ENCODE measurements at regions not wholly inside any gene's neighbourhood (a gene's known extent, or its start where the extent isn't known, plus 50 kb on each side); places are given as distances from the start of the nearest gene placed in this dataset.

DNA sequence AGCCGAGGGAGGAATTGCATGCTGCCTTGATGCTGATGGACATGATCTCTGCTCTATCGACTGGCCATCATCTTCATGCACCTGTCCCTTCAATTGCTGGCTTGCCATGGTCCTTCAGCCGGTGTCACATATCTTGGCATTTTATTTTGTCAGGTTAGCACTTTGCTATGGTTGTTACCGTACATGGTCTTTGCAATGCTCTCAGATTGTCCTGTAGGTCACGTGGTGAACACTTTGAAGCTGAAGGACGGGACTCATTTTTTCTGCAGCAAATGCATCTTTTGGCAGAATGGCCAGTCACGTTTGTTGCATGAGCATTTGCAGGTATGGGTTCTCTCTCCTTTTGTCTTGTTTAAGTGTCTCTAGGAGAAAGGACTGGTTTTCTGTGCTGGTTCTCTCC is 326.8 kb upstream of the SHH start:
- no peak for DNase-seq

GRCh38 chr7:156131881-156132280 is 319.6 kb upstream of the SHH start:
- no peak for DNase-seq

GRCh38 chr7:156129522-156129921 is 317.3 kb upstream of the SHH start:
- DNase-seq = no peak

DNA sequence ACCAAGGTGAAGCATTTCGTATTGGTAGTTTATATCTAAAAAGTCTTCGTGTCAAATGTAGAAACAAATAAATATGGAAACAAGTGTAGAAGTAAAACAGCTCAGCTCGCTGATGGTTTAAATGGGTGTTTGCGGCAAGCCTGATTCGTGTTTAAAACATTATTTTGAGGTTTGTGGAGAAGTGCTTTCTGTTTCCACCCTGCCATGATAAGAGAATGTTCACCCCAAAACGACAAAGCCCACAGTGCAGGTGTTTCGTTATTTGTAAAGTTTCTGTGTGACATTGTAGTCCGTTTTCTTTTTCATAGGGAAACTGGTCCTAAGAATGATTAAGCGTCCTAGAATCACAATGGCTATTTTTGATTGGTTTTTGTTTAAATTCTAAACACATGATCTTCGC is 316.2 kb upstream of the SHH start:
- DNase-seq = no peak

DNA sequence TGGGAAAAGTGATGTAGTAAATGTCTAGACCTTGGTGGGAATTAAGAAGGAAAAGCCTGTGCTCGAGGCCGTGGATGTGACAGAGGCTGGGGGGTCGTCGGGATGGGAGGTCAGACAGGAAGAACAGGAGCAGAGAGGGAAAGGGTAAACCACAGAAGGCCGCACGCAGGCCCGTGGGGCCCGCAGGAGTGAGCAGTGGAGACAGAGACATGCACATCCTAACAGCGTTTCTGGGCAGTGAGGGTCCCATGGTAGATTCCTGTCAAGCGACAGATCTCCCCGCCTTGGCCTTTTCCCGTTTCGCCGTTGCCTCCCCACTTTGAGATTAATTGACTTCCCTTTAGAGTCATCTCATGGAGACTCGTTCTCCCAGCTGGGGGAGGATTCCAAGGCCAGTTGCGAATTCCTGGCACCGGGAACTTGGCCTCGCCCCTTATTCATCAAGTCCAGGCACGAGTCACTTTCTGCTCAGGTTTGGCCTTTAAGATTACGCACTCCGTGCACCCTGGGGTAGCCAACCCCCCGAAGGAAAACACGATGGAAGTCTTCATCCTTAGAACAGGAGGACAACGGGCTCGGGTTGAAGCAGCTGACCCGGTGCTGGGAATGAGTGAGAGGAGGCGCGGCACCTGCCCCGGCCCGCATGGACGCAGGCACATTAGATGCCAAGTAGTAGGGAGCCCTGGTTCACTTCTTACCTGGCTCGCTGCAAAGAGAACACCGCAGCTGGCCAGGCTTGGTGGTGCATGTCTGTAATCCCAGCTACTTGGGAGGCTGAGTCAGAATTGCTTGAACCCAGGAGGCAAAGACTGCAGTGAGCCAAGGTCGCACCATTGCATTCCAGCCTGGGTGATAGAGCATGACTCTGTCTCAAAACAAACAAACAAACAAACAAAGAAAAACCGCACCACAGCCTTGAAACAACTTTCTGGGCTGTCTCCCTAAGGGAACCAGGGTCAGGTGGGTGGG is 315.2 kb upstream of the SHH start:
- DNase-seq = no peak

DNA sequence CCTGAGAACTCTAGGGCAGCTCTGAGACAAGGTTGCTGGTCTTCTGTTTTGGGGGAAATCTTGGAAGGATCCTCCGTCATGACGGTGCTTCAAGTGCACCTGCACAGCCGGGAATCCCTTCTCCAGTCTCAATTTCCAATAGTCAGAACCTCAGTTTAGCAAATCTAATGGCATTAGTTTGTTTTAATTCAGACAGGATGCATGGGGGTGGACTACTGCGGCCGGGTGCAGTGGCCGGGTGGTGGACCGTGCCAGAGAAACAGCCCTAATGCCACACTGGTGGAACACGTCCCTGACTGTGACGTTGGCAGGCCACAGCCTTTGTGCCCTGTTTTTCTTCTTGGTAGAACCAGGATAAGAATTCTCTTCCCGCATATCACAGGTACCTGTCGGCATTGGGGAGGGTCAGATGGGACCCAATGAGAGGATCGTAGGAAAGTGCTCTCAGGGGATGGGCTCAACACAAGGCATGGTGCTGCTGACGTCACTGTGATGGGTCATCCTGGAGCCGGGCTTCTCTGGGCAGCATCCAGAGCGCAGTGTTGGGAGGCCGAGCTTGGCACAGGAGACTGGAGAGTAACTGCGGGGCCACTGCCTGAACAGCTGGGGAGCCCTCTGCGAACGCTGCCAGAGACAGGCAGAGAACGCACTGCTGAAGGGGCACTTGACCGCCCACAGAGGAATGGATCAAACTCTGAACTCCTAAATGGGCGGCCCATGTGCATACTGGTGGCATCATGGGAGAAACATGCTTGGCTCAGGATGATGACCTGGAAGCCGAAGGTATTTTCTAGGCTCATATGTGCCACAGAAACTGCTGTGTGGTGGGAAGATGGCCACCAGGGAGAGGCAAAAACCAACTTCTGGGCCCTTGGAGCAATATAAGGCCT is 313.8 kb upstream of the SHH start:
- DNase-seq = no peak

DNA sequence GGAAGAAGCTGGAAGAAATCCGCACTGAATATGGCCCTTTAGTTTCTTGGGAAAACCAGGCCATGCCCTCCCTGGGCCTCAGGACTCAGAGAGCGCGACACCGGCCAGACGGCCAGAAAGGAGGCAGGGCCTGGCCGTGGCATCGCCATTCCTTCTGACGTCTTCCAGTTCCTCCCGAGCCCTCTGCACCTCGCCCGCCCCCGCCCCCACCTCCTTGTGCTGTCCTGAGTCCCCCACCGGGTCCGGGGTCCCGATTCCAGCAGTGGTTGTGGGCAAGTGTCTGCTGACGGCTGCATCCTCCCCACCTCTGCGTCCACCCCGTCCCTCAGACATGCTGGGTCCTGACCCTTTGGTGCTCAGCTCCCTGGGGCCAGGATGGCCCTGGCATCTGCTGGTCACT is 312.1 kb upstream of the SHH start:
- DNase-seq = no peak

- DNase-seq = no peak
Measured at GRCh38 chr7:156123362-156123761, 311.1 kb upstream of the SHH start.

DNA sequence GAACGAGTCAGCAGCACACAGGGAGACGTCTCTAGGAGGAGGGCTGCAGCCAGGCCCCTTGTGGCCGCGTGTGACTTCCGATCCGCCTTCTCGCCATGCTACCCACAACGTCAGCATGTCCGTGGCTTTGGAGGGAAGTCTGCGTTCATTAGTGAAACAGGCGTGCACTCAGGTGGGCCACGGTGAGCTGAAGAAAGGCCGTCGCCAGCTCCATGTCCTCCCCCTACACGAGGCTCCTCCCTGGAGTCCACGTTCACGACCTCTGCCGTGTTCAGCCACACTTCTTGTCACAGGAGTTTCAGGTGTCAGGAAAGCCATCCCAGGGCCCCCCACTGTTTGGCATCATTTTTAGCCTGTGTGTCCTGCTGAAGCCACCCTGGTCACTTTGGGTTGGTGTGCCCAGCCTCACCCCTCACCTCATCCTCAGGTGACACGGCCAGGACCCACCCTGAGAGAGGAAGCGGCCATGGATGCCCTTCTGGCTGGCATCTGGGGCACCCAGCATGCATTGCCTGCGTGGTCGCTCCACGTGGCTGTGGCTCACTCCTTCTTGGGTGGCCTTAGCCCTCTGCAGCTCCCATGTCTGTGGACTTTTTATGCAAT is 310.6 kb upstream of the SHH start:
- no peak for DNase-seq

- DNase-seq = no peak
Measured at GRCh38 chr7:156121956-156122355, 309.7 kb upstream of the SHH start.

GRCh38 chr7:156121434-156121833 is 309.2 kb upstream of the SHH start:
- no peak for DNase-seq

DNA sequence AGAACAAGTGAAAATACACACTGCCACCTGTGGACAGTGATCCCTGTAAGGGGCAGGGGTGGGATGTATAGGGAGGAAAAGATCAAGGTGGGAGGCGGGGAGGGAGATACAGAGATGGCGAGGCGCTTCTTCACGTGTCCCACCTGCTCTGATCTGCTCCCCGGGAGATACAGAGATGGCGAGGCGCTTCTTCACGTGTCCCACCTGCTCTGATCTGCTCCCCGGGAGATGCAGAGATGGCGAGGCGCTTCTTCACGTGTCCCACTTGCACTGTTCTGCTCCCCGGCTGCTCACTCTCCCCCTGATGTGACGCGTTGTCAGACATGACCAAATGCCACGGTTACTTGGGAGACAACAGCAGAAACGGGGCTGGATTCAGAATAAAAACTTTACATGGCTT is 308.3 kb upstream of the SHH start:
- DNase-seq = no peak

DNA sequence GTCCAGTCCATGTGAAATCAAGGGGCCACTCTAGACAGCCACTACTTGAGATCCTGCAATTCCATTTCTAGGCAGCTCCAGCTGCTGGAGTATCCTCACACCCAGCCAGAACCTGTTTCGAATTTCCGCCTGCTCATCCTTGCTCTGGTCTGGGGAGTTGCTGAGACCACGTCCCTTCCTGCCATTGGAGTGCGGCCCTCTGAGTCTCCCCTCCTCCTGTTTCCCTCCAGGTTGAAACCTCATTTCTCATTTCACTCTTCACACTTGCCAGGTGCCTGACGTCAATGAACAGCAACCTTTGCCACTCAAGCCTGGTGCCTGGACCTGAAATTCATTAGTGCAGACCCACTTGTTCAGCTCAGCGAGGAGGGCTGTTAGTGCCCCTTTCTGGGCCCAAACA is 307.5 kb upstream of the SHH start:
- no peak for DNase-seq

GRCh38 chr7:156118248-156118645 is 306.0 kb upstream of the SHH start:
- no peak for DNase-seq

DNA sequence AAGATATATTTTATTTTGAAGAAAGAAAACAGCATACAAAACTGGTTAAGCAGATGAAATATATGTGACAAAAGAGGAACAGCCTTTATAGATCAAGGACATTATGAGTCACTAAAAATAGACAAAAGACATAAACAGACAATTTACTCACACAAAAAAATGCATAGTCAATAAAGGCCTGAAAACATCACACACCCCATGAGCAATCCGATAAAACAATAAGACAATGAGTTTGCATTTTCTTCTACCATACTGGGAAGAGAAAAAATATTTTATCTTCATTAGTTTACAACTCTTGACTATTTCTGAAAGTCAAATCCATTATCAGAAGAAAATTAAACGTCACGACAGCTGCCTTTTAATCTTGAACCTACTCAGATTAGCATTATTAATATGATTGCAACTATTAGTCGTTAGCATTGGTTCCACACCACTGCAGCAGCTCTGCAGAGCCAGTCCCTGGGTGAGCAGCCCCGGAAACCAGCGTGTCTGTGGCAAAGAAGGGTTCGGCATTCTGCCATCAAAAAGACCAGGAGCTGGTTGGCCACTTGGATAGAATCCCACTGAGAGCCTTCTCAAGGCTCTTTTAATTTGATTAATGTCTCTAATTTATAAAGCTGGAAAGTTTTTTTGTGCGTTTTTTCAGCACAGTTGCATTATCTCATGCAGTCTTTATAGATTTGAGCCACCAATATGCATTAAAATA is 305.4 kb upstream of the SHH start:
- DNase-seq = no peak

DNA sequence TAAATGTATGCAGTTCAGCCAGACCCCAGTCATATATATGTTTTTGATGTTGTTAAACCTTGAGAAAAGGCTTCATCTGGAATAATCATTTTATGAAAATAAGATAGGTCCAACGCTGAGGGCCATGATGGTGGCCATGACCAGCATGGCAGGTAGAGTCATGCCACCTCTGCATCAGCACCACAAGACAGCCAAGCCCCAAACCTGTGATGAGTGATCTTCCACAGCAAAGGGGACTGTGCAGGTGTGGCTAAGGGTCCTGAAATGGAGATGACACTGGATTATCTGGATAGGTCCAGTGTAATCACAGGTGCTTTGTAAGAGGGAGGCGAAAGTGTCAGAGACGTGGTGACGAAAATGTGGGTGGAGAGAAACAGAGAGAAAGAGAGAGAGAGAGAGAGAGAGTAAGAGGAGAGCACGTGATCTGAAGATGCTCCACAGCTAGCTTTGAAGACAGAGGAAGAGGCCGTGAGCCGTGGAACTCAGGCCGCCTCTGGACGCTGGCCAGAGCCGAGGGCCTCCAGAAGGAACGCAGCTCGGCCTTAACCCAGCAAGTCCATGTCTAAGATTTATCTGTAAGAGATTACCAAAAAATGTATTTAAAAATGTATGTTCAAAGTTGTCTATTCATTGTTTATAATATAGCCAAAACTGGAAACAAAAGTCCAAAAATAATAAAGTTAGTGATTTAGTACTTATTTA is 304.4 kb upstream of the SHH start:
- DNase-seq = no peak

- DNase-seq = no peak
Measured at GRCh38 chr7:156115582-156115981, 303.3 kb upstream of the SHH start.

GRCh38 chr7:156113731-156114130 is 301.5 kb upstream of the SHH start:
- DNase-seq = no peak

GRCh38 chr7:156109988-156110387 is 297.7 kb upstream of the SHH start:
- DNase-seq = no peak

- DNase-seq = no peak
Measured at GRCh38 chr7:156109076-156109475, 296.8 kb upstream of the SHH start.

- no peak for DNase-seq
Measured at GRCh38 chr7:156107957-156108356, 295.7 kb upstream of the SHH start.
